ENCODE measurements at regions not wholly inside any gene's neighbourhood (a gene's known extent, or its start where the extent isn't known, plus 50 kb on each side); places are given as distances from the start of the nearest gene placed in this dataset.

GRCh38 chr2:139123795-139124194 is 343.6 kb upstream of the NXPH2 start:
- no peak for TF ChIP-seq CTCF (optimal IDR thresholded peaks at IDR 0.05 in 1 of 3, IDR thresholded peaks at IDR 0.05 in 1 of 3, conservative IDR thresholded peaks at IDR 0.05 in 1 of 3; ENCODE audit: extremely low read depth in 1 of 3, insufficient read depth in 2 of 3, low read length in 3 of 3)
- no peak for TF ChIP-seq EZH2 (IDR thresholded peaks at IDR 0.05; ENCODE audit: low read length)
